Hematopoietic multipotent progenitor cell treated with erythropoietin and hydrocortisone succinate and interleukin-3 and kit ligand, for 15 days (in vitro differentiated cells): ENCODE measurements at regions not wholly inside any gene's neighbourhood (a gene's known extent, or its start where the extent isn't known, plus 50 kb on each side); places are given as distances from the start of the nearest gene placed in this dataset.
A peak's percentile ranks its signal among the peaks of the same experiment; 100 is the strongest.
"Not testable (repeated sequence)": the region's sequence is repeated elsewhere in the genome, so short reads cannot be mapped to it uniquely, and the experiment has no call there.

Source experiments
- DNase-seq: peaks from one replicate; pipeline ENCODE4 v3.0.0-alpha.2; 2015; ENCODE audit warnings: low spot score

- no peak for DNase-seq
These were observed 109.2 kb upstream of the NR5A2 start for GRCh38 chr1:199918196-199918769.

GRCh38 chr1:199920635-199921034 is 106.9 kb upstream of the NR5A2 start:
- DNase-seq, result no peak

GRCh38 chr1:199929556-199929955 is 98.0 kb upstream of the NR5A2 start:
- DNase-seq, result no peak

GRCh38 chr1:199930067-199930466 is 97.4 kb upstream of the NR5A2 start:
- not testable (repeated sequence) for DNase-seq

GRCh38 chr1:199931666-199932377 is 95.7 kb upstream of the NR5A2 start:
- peak; percentile 42 for DNase-seq

GRCh38 chr1:199932462-199932861 is 95.0 kb upstream of the NR5A2 start:
- no peak for DNase-seq

- DNase-seq, result no peak
These were observed 91.1 kb upstream of the NR5A2 start for GRCh38 chr1:199936441-199936840.

GRCh38 chr1:199937161-199937560 is 90.3 kb upstream of the NR5A2 start:
- no peak for DNase-seq

- no peak for DNase-seq
These were observed 89.8 kb upstream of the NR5A2 start for GRCh38 chr1:199937661-199938060.

GRCh38 chr1:199944986-199945385 is 82.5 kb upstream of the NR5A2 start:
- DNase-seq, result no peak

GRCh38 chr1:199945591-199945990 is 81.9 kb upstream of the NR5A2 start:
- DNase-seq, result no peak

- no peak for DNase-seq
These were observed 81.0 kb upstream of the NR5A2 start for GRCh38 chr1:199946305-199947155.

- DNase-seq, result no peak
These were observed 78.8 kb upstream of the NR5A2 start for GRCh38 chr1:199948587-199949280.

- not testable (repeated sequence) for DNase-seq
These were observed 76.5 kb upstream of the NR5A2 start for GRCh38 chr1:199951005-199951404.

- DNase-seq, result no peak
These were observed 73.9 kb upstream of the NR5A2 start for GRCh38 chr1:199953651-199954050.

GRCh38 chr1:199954699-199955098 is 72.8 kb upstream of the NR5A2 start:
- DNase-seq, result no peak

GRCh38 chr1:199955235-199955634 is 72.3 kb upstream of the NR5A2 start:
- DNase-seq, result no peak

GRCh38 chr1:199956005-199956404 is 71.5 kb upstream of the NR5A2 start:
- no peak for DNase-seq

GRCh38 chr1:199959033-199959774 is 68.3 kb upstream of the NR5A2 start:
- no peak for DNase-seq

GRCh38 chr1:199959775-199960110 is 67.8 kb upstream of the NR5A2 start:
- DNase-seq, result no peak

GRCh38 chr1:199970125-199970524 is 57.4 kb upstream of the NR5A2 start:
- no peak for DNase-seq
